MM.1S (cell line): ENCODE measurements at regions not wholly inside any gene's neighbourhood (a gene's known extent, or its start where the extent isn't known, plus 50 kb on each side); places are given as distances from the start of the nearest gene placed in this dataset.

ENCODE experiments used
- DNase-seq: peaks from one replicate; pipeline ENCODE4 v3.0.0-alpha.2; 2015
- H2AFZ ChIP-seq: fragments of 300-600 bp; sonication (generic); 2 replicates; pipeline ENCODE4 v1.6.0; 2016; ENCODE audit warnings: antibody characterized with exemption, low read length
- H3F3A ChIP-seq: fragments of 300-600 bp; sonication (generic); 2 replicates; pipeline ENCODE4 v1.6.1; 2016; ENCODE audit warnings: mild to moderate bottlenecking, antibody characterized with exemption, low read length, moderate library complexity, mixed read lengths; ENCODE audit not compliant: insufficient read depth
- H3K27ac ChIP-seq: fragments of 300-600 bp; sonication (generic); 2 replicates; pipeline ENCODE4 v1.5.1; 2016; ENCODE audit warnings: mild to moderate bottlenecking, low read length
- H3K27me3 ChIP-seq: fragments of 300-600 bp; sonication (generic); replicated peaks from 2 replicates; pipeline ENCODE4 v1.6.0; 2016; ENCODE audit warnings: low read length; ENCODE audit not compliant: insufficient read depth
- H3K36me3 ChIP-seq: fragments of 300-600 bp; sonication (generic); replicated peaks from 2 replicates; pipeline ENCODE4 v1.6.1; 2016; ENCODE audit warnings: mild to moderate bottlenecking, low read length, mixed read lengths; ENCODE audit not compliant: insufficient read depth
- H3K4me1 ChIP-seq: fragments of 300-600 bp; sonication (generic); 2 replicates; pipeline ENCODE4 v1.6.1; 2016; ENCODE audit warnings: low read length, mixed read lengths
- H3K4me2 ChIP-seq: fragments of 300-600 bp; sonication (generic); 2 replicates; pipeline ENCODE4 v1.6.0; 2016; ENCODE audit warnings: low read depth, low read length
- H3K4me3 ChIP-seq: fragments of 300-600 bp; sonication (generic); 2 replicates; pipeline ENCODE4 v1.5.1; 2016; ENCODE audit warnings: low read length, mixed read lengths
- H3K79me2 ChIP-seq: fragments of 300-600 bp; sonication (generic); 2 replicates; pipeline ENCODE4 v1.6.1; 2016; ENCODE audit warnings: mixed run types, low read length, mixed read lengths
- H3K9ac ChIP-seq: fragments of 300-600 bp; sonication (generic); 2 replicates; pipeline ENCODE4 v1.6.1; 2016; ENCODE audit warnings: low read length, mixed read lengths
- H3K9me2 ChIP-seq: fragments of 300-600 bp; sonication (generic); replicated peaks from 2 replicates; pipeline ENCODE4 v1.6.1; 2016; ENCODE audit warnings: mild to moderate bottlenecking, low read length, mixed read lengths; ENCODE audit not compliant: insufficient read depth
- H3K9me3 ChIP-seq: fragments of 300-600 bp; sonication (generic); replicated peaks from 2 replicates; pipeline ENCODE4 v1.6.1; 2016; ENCODE audit warnings: mild to moderate bottlenecking, low read length, mixed read lengths; ENCODE audit not compliant: insufficient read depth
- H4K20me1 ChIP-seq: fragments of 300-600 bp; sonication (generic); 2 replicates; pipeline ENCODE4 v1.6.1; 2016; ENCODE audit warnings: mild to moderate bottlenecking, low read length, moderate library complexity, mixed read lengths; ENCODE audit not compliant: insufficient read depth
- EZH2 ChIP-seq: fragments of 300-600 bp; sonication (generic); optimal IDR thresholded peaks from 2 replicates; pipeline ENCODE3; 2017; ENCODE audit warnings: low read depth, mild to moderate bottlenecking, antibody characterized with exemption, low read length, mixed read lengths
- EZH2phosphoT487 ChIP-seq: fragments of 300-600 bp; sonication (generic); IDR thresholded peaks from 2 replicates; pipeline ENCODE4 v1.6.1; 2018; ENCODE audit warnings: antibody characterized with exemption, low read length
- TF ChIP-seq, protein P1 (sequence below): fragments of 300-600 bp; sonication (generic); IDR thresholded peaks from 2 replicates; pipeline ENCODE4 v1.5.1; 2016; ENCODE audit warnings: antibody characterized with exemption, low read length, mixed read lengths

DNA sequence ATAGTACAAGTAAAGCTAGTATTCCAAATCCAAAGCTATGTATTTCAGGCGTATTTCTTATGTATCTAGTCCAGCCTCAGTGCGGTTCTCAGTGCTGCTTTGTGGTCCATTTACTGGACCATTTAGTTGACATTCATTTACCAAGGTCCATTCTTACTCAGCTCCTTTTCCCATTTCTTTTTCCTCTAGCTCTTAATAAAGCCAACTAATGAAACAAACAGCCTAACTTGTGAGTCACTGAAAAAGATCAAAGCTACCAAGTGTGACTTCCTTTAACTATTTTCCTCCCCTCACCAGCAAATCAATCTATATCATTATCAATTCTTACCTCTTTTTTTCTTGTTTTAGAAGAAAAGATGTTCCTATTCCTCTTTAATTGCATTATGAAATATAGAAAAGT is 64.0 kb downstream of the CYB561 start:
- H3K4me1 ChIP-seq: peaks cover 6% of the 10 kb centered on the region; the same call in 1 of the 2 replicates
- TF ChIP-seq EZH2: no peak
- TF ChIP-seq EZH2phosphoT487: no peak
- TF ChIP-seq, protein P1, sequence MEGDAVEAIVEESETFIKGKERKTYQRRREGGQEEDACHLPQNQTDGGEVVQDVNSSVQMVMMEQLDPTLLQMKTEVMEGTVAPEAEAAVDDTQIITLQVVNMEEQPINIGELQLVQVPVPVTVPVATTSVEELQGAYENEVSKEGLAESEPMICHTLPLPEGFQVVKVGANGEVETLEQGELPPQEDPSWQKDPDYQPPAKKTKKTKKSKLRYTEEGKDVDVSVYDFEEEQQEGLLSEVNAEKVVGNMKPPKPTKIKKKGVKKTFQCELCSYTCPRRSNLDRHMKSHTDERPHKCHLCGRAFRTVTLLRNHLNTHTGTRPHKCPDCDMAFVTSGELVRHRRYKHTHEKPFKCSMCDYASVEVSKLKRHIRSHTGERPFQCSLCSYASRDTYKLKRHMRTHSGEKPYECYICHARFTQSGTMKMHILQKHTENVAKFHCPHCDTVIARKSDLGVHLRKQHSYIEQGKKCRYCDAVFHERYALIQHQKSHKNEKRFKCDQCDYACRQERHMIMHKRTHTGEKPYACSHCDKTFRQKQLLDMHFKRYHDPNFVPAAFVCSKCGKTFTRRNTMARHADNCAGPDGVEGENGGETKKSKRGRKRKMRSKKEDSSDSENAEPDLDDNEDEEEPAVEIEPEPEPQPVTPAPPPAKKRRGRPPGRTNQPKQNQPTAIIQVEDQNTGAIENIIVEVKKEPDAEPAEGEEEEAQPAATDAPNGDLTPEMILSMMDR: no peak
- DNase-seq: no peak
- H2AFZ ChIP-seq: no peak overlapping the region
- H3K36me3 ChIP-seq: no peaks in the 10 kb centered on the region
- no peaks in the 10 kb centered on the region for H4K20me1 ChIP-seq
- no peaks in the 10 kb centered on the region for H3F3A ChIP-seq
- no peak overlapping the region for H3K4me2 ChIP-seq
- H3K79me2 ChIP-seq: no peaks in the 10 kb centered on the region
- H3K9ac ChIP-seq: no peak overlapping the region
- no peak overlapping the region for H3K4me3 ChIP-seq
- no peaks in the 10 kb centered on the region for H3K27me3 ChIP-seq
- H3K27ac ChIP-seq: no peak overlapping the region
- no peaks in the 10 kb centered on the region for H3K9me3 ChIP-seq
- no peaks in the 10 kb centered on the region for H3K9me2 ChIP-seq
